ENCODE measurements at regions not wholly inside any gene's neighbourhood (a gene's known extent, or its start where the extent isn't known, plus 50 kb on each side); places are given as distances from the start of the nearest gene placed in this dataset.
"Not testable (repeated sequence)": the region's sequence is repeated elsewhere in the genome, so short reads cannot be mapped to it uniquely, and the experiment has no call there.

GRCh38 chr5:124527220-124527991 is 219.0 kb downstream of the ZNF608 start:
- Histone ChIP-seq H3K4me1 (ENCODE audit: control insufficient read depth, insufficient read depth, low read length) (peaks cover 9% of the 10 kb centered on the region), H3K9ac (ENCODE audit: low read length in 2 of 2) (no peak overlapping the region), H3K27ac (ENCODE audit: low read length) (no peak overlapping the region), H3K27me3 (ENCODE audit: control insufficient read depth in 1 of 2, insufficient read depth in 2 of 2, low read length in 2 of 2) (no peaks in the 10 kb centered on the region), H3K9me3 (ENCODE audit: control insufficient read depth in 2 of 2, low read length in 2 of 2) (no peaks in the 10 kb centered on the region), H3K4me3 (ENCODE audit: low read length in 2 of 2) (no peak overlapping the region), H3K36me3 (ENCODE audit: control insufficient read depth in 2 of 2, insufficient read depth in 2 of 2, low read length in 2 of 2) (no peaks in the 10 kb centered on the region)

- not testable (repeated sequence) for H3K27me3 ChIP-seq (ENCODE audit: control insufficient read depth in 1 of 2, insufficient read depth in 2 of 2, low read length in 2 of 2); H3K9ac ChIP-seq (ENCODE audit: low read length in 2 of 2); H3K36me3 ChIP-seq (ENCODE audit: control insufficient read depth in 2 of 2, insufficient read depth in 2 of 2, low read length in 2 of 2); H3K9me3 ChIP-seq (ENCODE audit: control insufficient read depth in 2 of 2, low read length in 2 of 2); H3K4me1 ChIP-seq (ENCODE audit: control insufficient read depth, insufficient read depth, low read length); H3K4me3 ChIP-seq (ENCODE audit: low read length in 2 of 2); H3K27ac ChIP-seq (ENCODE audit: low read length)
Observed at GRCh38 chr5:124526079-124526478, 220.4 kb downstream of the ZNF608 start.

GRCh38 chr5:124524552-124525232 is 221.7 kb downstream of the ZNF608 start:
- Histone ChIP-seq H3K9me3 (ENCODE audit: control insufficient read depth in 2 of 2, low read length in 2 of 2) (no peaks in the 10 kb centered on the region), H3K36me3 (ENCODE audit: control insufficient read depth in 2 of 2, insufficient read depth in 2 of 2, low read length in 2 of 2) (no peaks in the 10 kb centered on the region), H3K27ac (ENCODE audit: low read length) (no peak overlapping the region), H3K4me1 (ENCODE audit: control insufficient read depth, insufficient read depth, low read length) (peaks cover 14% of the 10 kb centered on the region), H3K4me3 (ENCODE audit: low read length in 2 of 2) (no peak overlapping the region), H3K9ac (ENCODE audit: low read length in 2 of 2) (no peak overlapping the region), H3K27me3 (ENCODE audit: control insufficient read depth in 1 of 2, insufficient read depth in 2 of 2, low read length in 2 of 2) (no peaks in the 10 kb centered on the region)

GRCh38 chr5:124523897-124524296 is 222.5 kb downstream of the ZNF608 start:
- no peak overlapping the region for H3K4me3 ChIP-seq (ENCODE audit: low read length in 2 of 2)
- peaks cover 14% of the 10 kb centered on the region for H3K4me1 ChIP-seq (ENCODE audit: control insufficient read depth, insufficient read depth, low read length)
- H3K9me3 ChIP-seq (ENCODE audit: control insufficient read depth in 2 of 2, low read length in 2 of 2), result no peaks in the 10 kb centered on the region
- H3K9ac ChIP-seq (ENCODE audit: low read length in 2 of 2), result no peak overlapping the region
- no peaks in the 10 kb centered on the region for H3K36me3 ChIP-seq (ENCODE audit: control insufficient read depth in 2 of 2, insufficient read depth in 2 of 2, low read length in 2 of 2)
- H3K27me3 ChIP-seq (ENCODE audit: control insufficient read depth in 1 of 2, insufficient read depth in 2 of 2, low read length in 2 of 2), result no peaks in the 10 kb centered on the region
- H3K27ac ChIP-seq (ENCODE audit: low read length), result no peak overlapping the region

GRCh38 chr5:124522992-124523391 is 223.4 kb downstream of the ZNF608 start:
- Histone ChIP-seq H3K4me3 (ENCODE audit: low read length in 2 of 2) (no peak overlapping the region), H3K9me3 (ENCODE audit: control insufficient read depth in 2 of 2, low read length in 2 of 2) (no peaks in the 10 kb centered on the region), H3K27me3 (ENCODE audit: control insufficient read depth in 1 of 2, insufficient read depth in 2 of 2, low read length in 2 of 2) (no peaks in the 10 kb centered on the region), H3K9ac (ENCODE audit: low read length in 2 of 2) (no peak overlapping the region), H3K4me1 (ENCODE audit: control insufficient read depth, insufficient read depth, low read length) (peaks cover 14% of the 10 kb centered on the region), H3K36me3 (ENCODE audit: control insufficient read depth in 2 of 2, insufficient read depth in 2 of 2, low read length in 2 of 2) (no peaks in the 10 kb centered on the region), H3K27ac (ENCODE audit: low read length) (no peak overlapping the region)

- Histone ChIP-seq H3K27me3 (ENCODE audit: control insufficient read depth in 1 of 2, insufficient read depth in 2 of 2, low read length in 2 of 2) (no peaks in the 10 kb centered on the region), H3K9me3 (ENCODE audit: control insufficient read depth in 2 of 2, low read length in 2 of 2) (no peaks in the 10 kb centered on the region), H3K4me3 (ENCODE audit: low read length in 2 of 2) (no peak overlapping the region), H3K27ac (ENCODE audit: low read length) (no peak overlapping the region), H3K36me3 (ENCODE audit: control insufficient read depth in 2 of 2, insufficient read depth in 2 of 2, low read length in 2 of 2) (no peaks in the 10 kb centered on the region), H3K4me1 (ENCODE audit: control insufficient read depth, insufficient read depth, low read length) (peaks cover 5% of the 10 kb centered on the region), H3K9ac (ENCODE audit: low read length in 2 of 2) (no peak overlapping the region)
Observed at GRCh38 chr5:124521461-124522230, 224.8 kb downstream of the ZNF608 start.

- Histone ChIP-seq H3K9me3 (ENCODE audit: control insufficient read depth in 2 of 2, low read length in 2 of 2) (no peaks in the 10 kb centered on the region), H3K4me1 (ENCODE audit: control insufficient read depth, insufficient read depth, low read length) (peaks cover 5% of the 10 kb centered on the region), H3K27ac (ENCODE audit: low read length) (no peak overlapping the region), H3K27me3 (ENCODE audit: control insufficient read depth in 1 of 2, insufficient read depth in 2 of 2, low read length in 2 of 2) (no peaks in the 10 kb centered on the region), H3K9ac (ENCODE audit: low read length in 2 of 2) (no peak overlapping the region), H3K4me3 (ENCODE audit: low read length in 2 of 2) (no peak overlapping the region), H3K36me3 (ENCODE audit: control insufficient read depth in 2 of 2, insufficient read depth in 2 of 2, low read length in 2 of 2) (no peaks in the 10 kb centered on the region)
Observed at GRCh38 chr5:124519396-124519795, 227.0 kb downstream of the ZNF608 start.

GRCh38 chr5:124516567-124516966 is 229.9 kb downstream of the ZNF608 start:
- Histone ChIP-seq H3K4me3 (ENCODE audit: low read length in 2 of 2) (no peak overlapping the region), H3K9ac (ENCODE audit: low read length in 2 of 2) (no peak overlapping the region)

GRCh38 chr5:124515497-124516245 is 230.8 kb downstream of the ZNF608 start:
- no peaks in the 10 kb centered on the region for H3K36me3 ChIP-seq (ENCODE audit: control insufficient read depth in 2 of 2, insufficient read depth in 2 of 2, low read length in 2 of 2)
- H3K27ac ChIP-seq (ENCODE audit: low read length), result no peak overlapping the region
- no peak overlapping the region for H3K9ac ChIP-seq (ENCODE audit: low read length in 2 of 2)
- H3K9me3 ChIP-seq (ENCODE audit: control insufficient read depth in 2 of 2, low read length in 2 of 2), result no peaks in the 10 kb centered on the region
- peaks cover 5% of the 10 kb centered on the region for H3K4me1 ChIP-seq (ENCODE audit: control insufficient read depth, insufficient read depth, low read length)
- H3K4me3 ChIP-seq (ENCODE audit: low read length in 2 of 2), result no peak overlapping the region
- H3K27me3 ChIP-seq (ENCODE audit: control insufficient read depth in 1 of 2, insufficient read depth in 2 of 2, low read length in 2 of 2), result no peaks in the 10 kb centered on the region

More at GRCh38 chr5:124516567-124516966, 229.9 kb downstream of the ZNF608 start:
- Histone ChIP-seq H3K27ac (ENCODE audit: low read length) (no peak overlapping the region), H3K36me3 (ENCODE audit: control insufficient read depth in 2 of 2, insufficient read depth in 2 of 2, low read length in 2 of 2) (no peaks in the 10 kb centered on the region), H3K9me3 (ENCODE audit: control insufficient read depth in 2 of 2, low read length in 2 of 2) (no peaks in the 10 kb centered on the region), H3K4me1 (ENCODE audit: control insufficient read depth, insufficient read depth, low read length) (peaks cover 5% of the 10 kb centered on the region), H3K27me3 (ENCODE audit: control insufficient read depth in 1 of 2, insufficient read depth in 2 of 2, low read length in 2 of 2) (no peaks in the 10 kb centered on the region)

- no peaks in the 10 kb centered on the region for H3K27me3 ChIP-seq (ENCODE audit: control insufficient read depth in 1 of 2, insufficient read depth in 2 of 2, low read length in 2 of 2)
- H3K9me3 ChIP-seq (ENCODE audit: control insufficient read depth in 2 of 2, low read length in 2 of 2), result no peaks in the 10 kb centered on the region
- H3K4me1 ChIP-seq (ENCODE audit: control insufficient read depth, insufficient read depth, low read length), result peaks cover 3% of the 10 kb centered on the region
- no peak overlapping the region for H3K4me3 ChIP-seq (ENCODE audit: low read length in 2 of 2)
- no peak overlapping the region for H3K9ac ChIP-seq (ENCODE audit: low read length in 2 of 2)
- H3K36me3 ChIP-seq (ENCODE audit: control insufficient read depth in 2 of 2, insufficient read depth in 2 of 2, low read length in 2 of 2), result no peaks in the 10 kb centered on the region
- no peak overlapping the region for H3K27ac ChIP-seq (ENCODE audit: low read length)
Observed at GRCh38 chr5:124514956-124515355, 231.5 kb downstream of the ZNF608 start.

Data from stomach smooth muscle (tissue), 2 donors.